Gastrocnemius medialis (tissue), 4 donors: ENCODE measurements at regions not wholly inside any gene's neighbourhood (a gene's known extent, or its start where the extent isn't known, plus 50 kb on each side); places are given as distances from the start of the nearest gene placed in this dataset.

Source experiments
- CTCF ChIP-seq, 5 experiments: fragments of 450-650 bp in 3 of 5; fragments of 200-600 bp in 2 of 5; sonication (generic) in 2 of 5; IDR thresholded peaks in 4 of 5; conservative IDR thresholded peaks in 1 of 5; 1 replicate in 4 of 5; 2 replicates in 1 of 5; pipeline ENCODE4 v1.5.1; 2016 to 2019; ENCODE audit warnings: antibody characterized with exemption in 5 of 5, mild to moderate bottlenecking in 3 of 5, moderate library complexity in 3 of 5
- POLR2A ChIP-seq, 2 donors: fragments of 450-650 bp; IDR thresholded peaks; one replicate each; pipeline ENCODE4 v1.6.1; 2017; ENCODE audit warnings: antibody characterized with exemption in 2 of 2, mild to moderate bottlenecking in 2 of 2, moderate library complexity in 2 of 2

GRCh38 chr2:239522740-239523119, 121.9 kb upstream of the HDAC4 start:
- no peak for TF ChIP-seq POLR2A (IDR thresholded peaks at IDR 0.05)
- no peak for TF ChIP-seq CTCF (IDR thresholded peaks at IDR 0.05 in 4 of 5, conservative IDR thresholded peaks at IDR 0.05 in 1 of 5)
